Spinal cord (tissue), 9 donors: ENCODE measurements at regions not wholly inside any gene's neighbourhood (a gene's known extent, or its start where the extent isn't known, plus 50 kb on each side); places are given as distances from the start of the nearest gene placed in this dataset.

Source experiments
- DNase-seq, 6 donors: peaks; one replicate each; pipeline versions ENCODE4 v3.0.0 to v3.0.0-alpha.2; 2013 to 2015; ENCODE audit warnings: low spot score in 6 of 6, low read depth in 4 of 6
- H3K27ac ChIP-seq: one replicate; pipeline ENCODE4 v1.5.1; 2013; ENCODE audit warnings: low read depth, low read length, control low read depth
- H3K27me3 ChIP-seq: one replicate; pipeline ENCODE4 v1.6.1; 2013; ENCODE audit warnings: low read length; ENCODE audit not compliant: control insufficient read depth, insufficient read depth
- H3K36me3 ChIP-seq: one replicate; pipeline ENCODE4 v1.6.1; 2013; ENCODE audit warnings: low read length; ENCODE audit not compliant: control insufficient read depth, insufficient read depth
- H3K4me1 ChIP-seq: one replicate; pipeline ENCODE4 v1.6.1; 2013; ENCODE audit warnings: low read length; ENCODE audit not compliant: control insufficient read depth, insufficient read depth
- H3K4me3 ChIP-seq: one replicate; pipeline ENCODE4 v1.5.1; 2013; ENCODE audit warnings: low read depth, low read length, control low read depth
- H3K9me3 ChIP-seq: one replicate; pipeline ENCODE4 v1.6.1; 2013; ENCODE audit warnings: low read length; ENCODE audit not compliant: control insufficient read depth, insufficient read depth
- WGBS: methylation state at CpG from one replicate; pipeline ENCODE4 v1.1.5; 2013; ENCODE audit warnings: missing lambda C conversion rate; ENCODE audit not compliant: insufficient coverage; 5-methylcytosine and 5-hydroxymethylcytosine counted together
- donor health status: healthy.

DNA sequence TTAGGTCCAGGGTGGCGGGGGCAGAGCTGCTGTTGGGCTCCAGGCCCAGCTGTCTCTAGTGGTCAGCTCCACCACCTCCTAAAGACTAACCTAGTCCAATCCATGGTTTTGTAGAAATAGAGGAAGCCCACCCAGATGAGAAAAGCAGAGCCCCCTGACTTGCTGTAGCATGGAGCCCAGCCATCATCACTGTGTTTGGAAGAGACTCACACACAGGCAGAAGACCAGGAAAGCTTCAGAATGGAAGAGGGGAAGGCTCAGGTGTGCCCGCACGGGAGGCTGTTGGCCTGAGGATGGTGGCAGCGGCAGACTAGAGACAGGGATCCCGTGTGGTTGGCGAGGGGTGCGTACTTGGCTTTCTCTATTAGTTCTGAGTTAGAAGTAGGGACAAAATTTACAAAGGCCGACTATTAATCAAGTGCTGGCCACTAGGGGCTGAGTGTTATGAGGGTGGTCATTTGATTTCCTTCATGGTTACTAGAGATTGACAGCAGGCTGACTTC, 193.2 kb upstream of the SOX1 start:
- 91% methylated on average over 8 of the region's 8 CpGs for WGBS
- no peaks in the 10 kb centered on the region for H3K4me1 ChIP-seq
- no peaks in the 10 kb centered on the region for H3K36me3 ChIP-seq
- H3K9me3 ChIP-seq: no peaks in the 10 kb centered on the region
- DNase-seq: no peak
- no peak overlapping the region for H3K27ac ChIP-seq
- H3K4me3 ChIP-seq: no peak overlapping the region
- no peaks in the 10 kb centered on the region for H3K27me3 ChIP-seq

DNA sequence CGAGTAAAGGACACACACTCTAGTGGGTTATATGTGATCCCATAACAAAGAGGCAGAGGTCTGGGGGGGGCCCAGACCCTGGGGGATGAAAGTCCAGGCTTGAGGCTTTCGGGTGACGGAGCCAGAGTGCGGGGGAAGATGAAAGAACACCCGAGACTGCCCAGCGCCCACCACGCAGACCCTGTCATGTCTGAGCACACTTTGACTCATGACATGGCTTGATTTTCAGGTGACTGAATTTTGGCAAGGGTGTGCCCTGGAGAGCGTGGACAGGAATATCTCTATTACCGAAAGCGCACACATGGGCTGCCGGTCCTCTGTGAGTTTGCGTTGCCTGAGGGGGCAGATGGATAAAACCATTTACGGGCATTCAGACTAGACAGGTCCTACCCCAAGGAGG, 192.0 kb upstream of the SOX1 start:
- Histone ChIP-seq H3K9me3 (no peaks in the 10 kb centered on the region), H3K27me3 (no peaks in the 10 kb centered on the region), H3K27ac (no peak overlapping the region), H3K4me3 (no peak overlapping the region), H3K4me1 (no peaks in the 10 kb centered on the region), H3K36me3 (no peaks in the 10 kb centered on the region)
- DNase-seq: no peak
- 95% methylated on average over 13 of the region's 13 CpGs for WGBS

DNA sequence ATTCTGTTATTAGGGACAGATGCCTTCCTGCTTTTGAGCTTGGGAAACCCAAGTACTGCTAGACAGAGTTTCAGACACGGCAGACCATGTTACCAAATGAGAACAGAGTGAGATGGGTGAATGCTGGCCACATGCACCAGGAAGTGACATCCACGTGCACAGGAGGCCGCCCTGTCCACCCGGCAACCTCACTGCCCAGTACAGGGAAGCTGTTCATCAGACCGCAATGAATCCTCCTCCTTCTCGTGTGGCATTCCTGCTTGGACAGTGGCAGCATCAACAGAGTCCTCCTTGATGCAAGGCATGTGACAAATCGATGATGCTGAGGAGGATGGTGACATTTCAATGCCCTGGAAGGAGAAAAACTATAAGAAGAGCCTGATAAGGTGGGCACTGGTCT, 191.0 kb upstream of the SOX1 start:
- no peak for DNase-seq

DNA sequence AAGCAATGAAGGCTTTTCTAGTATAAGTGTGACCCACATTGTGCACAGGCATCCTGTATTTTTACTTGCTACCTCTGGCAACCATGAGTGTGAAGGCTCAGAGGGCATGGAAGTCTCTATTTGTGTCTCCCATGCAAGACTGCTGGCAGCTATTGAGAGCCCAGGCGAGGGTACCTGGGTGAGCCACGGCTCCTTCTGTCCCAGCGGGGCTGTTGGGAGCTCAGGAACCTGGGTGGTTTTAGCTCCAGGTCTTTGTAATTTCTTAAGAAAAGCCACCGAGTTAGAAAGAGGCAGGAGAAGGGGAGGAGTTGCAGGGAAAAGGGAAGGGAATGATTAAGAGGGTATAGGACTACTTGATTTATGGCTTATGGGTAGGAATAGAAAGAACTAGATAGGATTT, 190.4 kb upstream of the SOX1 start:
- DNase-seq: no peak
- Histone ChIP-seq H3K36me3 (no peaks in the 10 kb centered on the region), H3K27me3 (no peaks in the 10 kb centered on the region), H3K4me3 (no peak overlapping the region), H3K9me3 (no peaks in the 10 kb centered on the region), H3K4me1 (no peaks in the 10 kb centered on the region), H3K27ac (no peak overlapping the region)
- WGBS: 70% methylated on average over 4 of the region's 4 CpGs

More for the DNA sequence above, 191.0 kb upstream of the SOX1 start:
- Histone ChIP-seq H3K27me3 (no peaks in the 10 kb centered on the region), H3K36me3 (no peaks in the 10 kb centered on the region), H3K27ac (no peak overlapping the region), H3K4me3 (no peak overlapping the region), H3K4me1 (no peaks in the 10 kb centered on the region), H3K9me3 (no peaks in the 10 kb centered on the region)
- 84% methylated on average over 7 of the region's 7 CpGs for WGBS

DNA sequence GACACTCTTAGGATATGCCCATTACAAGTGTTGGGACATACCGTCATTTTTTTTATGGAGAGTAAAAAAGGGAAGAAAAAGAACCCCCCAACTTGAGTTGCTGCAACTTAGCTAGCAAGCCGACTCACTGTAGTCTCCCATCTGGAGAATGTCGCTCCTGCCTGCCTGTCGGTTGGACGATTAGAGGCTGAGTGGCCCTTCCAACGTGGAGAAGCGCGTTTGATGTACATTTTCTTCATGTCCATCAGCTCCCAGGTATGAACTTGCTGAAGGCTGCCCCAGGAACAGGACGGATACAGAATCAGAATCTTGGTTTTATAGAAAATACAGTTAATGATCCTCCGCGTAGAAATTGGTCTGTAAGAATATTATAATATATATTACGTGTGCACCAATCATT, 189.0 kb upstream of the SOX1 start:
- Histone ChIP-seq H3K9me3 (no peaks in the 10 kb centered on the region), H3K36me3 (no peaks in the 10 kb centered on the region), H3K4me3 (no peak overlapping the region), H3K27me3 (no peaks in the 10 kb centered on the region), H3K4me1 (no peaks in the 10 kb centered on the region), H3K27ac (no peak overlapping the region)
- DNase-seq: no peak
- WGBS: 93% methylated on average over 4 of the region's 12 CpGs

DNA sequence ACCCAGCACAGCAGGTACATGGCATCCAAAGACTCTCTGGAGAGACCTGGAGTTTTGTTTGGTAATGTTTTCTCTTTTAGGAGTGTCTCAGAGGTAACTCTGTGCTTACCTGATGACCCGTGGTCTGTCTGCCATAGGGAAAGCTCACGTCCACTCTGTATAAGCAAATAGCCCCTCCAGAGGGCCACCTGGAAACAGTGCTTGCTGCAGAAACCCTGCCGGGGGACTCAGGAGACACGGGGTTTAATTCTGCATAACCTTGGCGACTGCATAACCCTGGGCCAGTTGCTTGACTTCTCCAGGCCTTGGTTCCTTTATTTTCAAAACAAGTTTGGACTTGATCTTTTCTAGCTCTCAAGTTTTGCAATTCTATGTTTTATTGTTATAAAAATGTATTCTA, 187.2 kb upstream of the SOX1 start:
- H3K36me3 ChIP-seq: no peaks in the 10 kb centered on the region
- H3K27me3 ChIP-seq: no peaks in the 10 kb centered on the region
- no peaks in the 10 kb centered on the region for H3K9me3 ChIP-seq
- H3K4me3 ChIP-seq: no peak overlapping the region
- no peak overlapping the region for H3K27ac ChIP-seq
- DNase-seq: no peak
- H3K4me1 ChIP-seq: no peaks in the 10 kb centered on the region
- WGBS: 59% methylated on average over 4 of the region's 5 CpGs

DNA sequence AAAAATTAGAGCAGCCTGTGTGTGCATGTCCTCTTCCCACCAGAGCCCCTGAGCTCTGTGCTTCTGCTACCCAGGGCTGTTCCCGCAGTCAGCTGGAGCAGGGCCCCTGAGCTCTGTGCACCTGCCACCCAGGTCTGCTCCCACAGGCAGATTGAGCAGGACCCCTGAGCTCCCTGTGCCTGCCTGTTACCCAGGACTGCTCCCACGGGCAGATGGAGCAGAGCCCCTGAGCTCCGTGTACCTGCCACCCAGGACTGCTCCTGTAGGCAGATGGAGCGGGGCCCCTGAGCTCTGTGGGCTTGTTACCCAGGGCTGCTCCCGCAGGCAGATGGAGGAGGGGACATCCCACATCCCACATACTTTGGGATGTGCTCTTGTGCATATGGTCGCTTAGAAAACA, 186.8 kb upstream of the SOX1 start:
- no peaks in the 10 kb centered on the region for H3K4me1 ChIP-seq
- H3K27me3 ChIP-seq: no peaks in the 10 kb centered on the region
- DNase-seq: no peak
- WGBS: 59% methylated on average over 4 of the region's 6 CpGs
- no peak overlapping the region for H3K4me3 ChIP-seq
- H3K9me3 ChIP-seq: no peaks in the 10 kb centered on the region
- no peak overlapping the region for H3K27ac ChIP-seq
- H3K36me3 ChIP-seq: no peaks in the 10 kb centered on the region

DNA sequence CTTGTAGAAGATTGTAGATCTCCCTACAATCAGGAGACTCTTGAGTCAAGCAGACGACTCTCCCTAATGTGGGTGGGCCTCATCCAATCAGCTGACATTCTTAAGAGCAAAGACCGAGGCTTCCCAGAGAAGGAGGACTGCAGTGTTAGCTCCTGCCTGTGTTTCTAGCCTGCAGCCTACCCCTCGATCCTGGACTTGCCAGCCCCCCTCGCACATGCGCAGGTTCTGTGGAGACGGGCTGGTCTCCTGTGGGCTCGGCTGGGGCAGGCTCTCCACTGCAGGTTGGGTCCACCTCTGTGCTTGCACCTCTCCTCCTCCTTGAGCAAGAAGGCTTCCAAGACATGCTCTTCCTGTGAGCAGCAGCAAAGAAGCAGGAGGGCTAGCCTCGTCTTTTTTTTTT, 185.2 kb upstream of the SOX1 start:
- no peak overlapping the region for H3K27ac ChIP-seq
- no peaks in the 10 kb centered on the region for H3K4me1 ChIP-seq
- H3K27me3 ChIP-seq: no peaks in the 10 kb centered on the region
- DNase-seq: no peak
- no peak overlapping the region for H3K4me3 ChIP-seq
- H3K9me3 ChIP-seq: no peaks in the 10 kb centered on the region
- 91% methylated on average over 8 of the region's 8 CpGs for WGBS
- H3K36me3 ChIP-seq: no peaks in the 10 kb centered on the region

DNA sequence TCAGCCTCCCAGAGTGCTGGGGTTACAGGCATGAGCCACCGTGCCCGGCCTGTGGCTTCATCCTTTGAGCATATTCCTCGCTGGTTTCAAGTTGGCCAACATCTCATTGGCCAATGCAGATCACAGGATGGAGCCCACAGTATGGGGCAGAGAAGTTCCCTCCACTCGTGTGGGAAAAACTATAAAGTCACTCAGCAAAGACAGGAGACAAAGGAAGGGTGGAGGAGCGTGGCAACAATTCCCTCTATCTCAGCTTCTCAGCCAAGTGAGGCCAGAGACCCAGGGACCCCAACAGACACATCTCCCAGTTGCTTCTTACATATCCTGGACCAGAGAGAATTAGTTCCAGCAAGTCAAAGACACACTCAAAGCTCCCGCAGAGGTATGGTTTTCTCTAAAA, 184.6 kb upstream of the SOX1 start:
- no peaks in the 10 kb centered on the region for H3K36me3 ChIP-seq
- DNase-seq: no peak
- 75% methylated on average over 5 of the region's 6 CpGs for WGBS

DNA sequence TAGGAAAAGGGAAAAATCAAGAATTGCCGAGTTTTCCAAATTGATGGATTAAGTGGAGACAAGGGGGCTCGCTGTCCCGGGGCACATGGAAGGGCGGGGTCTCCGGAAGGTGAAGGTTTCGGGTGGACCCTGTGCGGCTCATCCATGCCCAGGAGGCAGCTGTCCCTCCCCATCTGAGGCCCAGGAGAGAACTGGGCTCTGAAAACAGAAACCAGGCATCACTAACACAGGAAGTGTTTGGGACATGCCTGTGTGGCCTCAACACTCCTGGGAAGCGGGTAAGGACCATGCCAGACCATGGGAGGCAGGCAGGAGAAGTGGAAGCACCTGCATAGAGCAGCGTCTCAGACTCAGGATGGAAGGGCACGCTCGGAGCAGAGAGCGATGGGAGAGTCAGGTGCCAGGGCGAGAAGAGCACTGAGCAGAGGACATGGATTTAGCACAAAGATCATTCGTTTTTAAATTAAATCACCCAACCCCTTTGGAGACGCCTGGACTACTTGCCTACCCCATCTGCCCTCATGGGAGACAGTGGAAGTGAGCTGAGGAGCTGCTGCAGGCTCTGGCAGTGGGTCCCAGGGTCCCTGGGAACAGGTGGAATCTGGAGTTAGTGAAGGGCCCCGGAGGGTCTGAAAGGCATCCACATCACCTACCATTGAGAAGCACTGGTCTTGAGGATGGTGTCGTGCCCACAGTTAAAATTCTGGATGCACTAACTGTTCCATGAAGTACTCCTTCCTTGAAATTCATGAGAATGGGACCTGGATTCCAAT, 183.2 kb upstream of the SOX1 start:
- 88% methylated on average over 10 of the region's 17 CpGs for WGBS

More for the DNA sequence above, 184.6 kb upstream of the SOX1 start:
- no peaks in the 10 kb centered on the region for H3K9me3 ChIP-seq
- H3K4me1 ChIP-seq: no peaks in the 10 kb centered on the region
- H3K4me3 ChIP-seq: no peak overlapping the region
- H3K27me3 ChIP-seq: no peaks in the 10 kb centered on the region
- H3K27ac ChIP-seq: no peak overlapping the region

More for the DNA sequence above, 183.2 kb upstream of the SOX1 start:
- H3K27ac ChIP-seq: no peak overlapping the region
- H3K36me3 ChIP-seq: no peaks in the 10 kb centered on the region
- no peak overlapping the region for H3K4me3 ChIP-seq
- no peaks in the 10 kb centered on the region for H3K27me3 ChIP-seq
- no peak for DNase-seq
- no peaks in the 10 kb centered on the region for H3K9me3 ChIP-seq
- H3K4me1 ChIP-seq: no peaks in the 10 kb centered on the region
